Lower leg skin (tissue), 3 donors: ENCODE measurements at regions not wholly inside any gene's neighbourhood (a gene's known extent, or its start where the extent isn't known, plus 50 kb on each side); places are given as distances from the start of the nearest gene placed in this dataset.

Experiments
- POLR2A ChIP-seq, 2 donors: fragments of 450-650 bp; IDR thresholded peaks; one replicate each; pipeline ENCODE4 v1.6.1; 2016 to 2017; ENCODE audit warnings: antibody characterized with exemption in 2 of 2, mild to moderate bottlenecking in 1 of 2, moderate library complexity in 1 of 2
- TF ChIP-seq, protein P1 (sequence below), 3 donors: fragments of 450-650 bp; IDR thresholded peaks; one replicate each; pipeline ENCODE4 v1.5.1; 2016; ENCODE audit warnings: antibody characterized with exemption in 3 of 3, mild to moderate bottlenecking in 3 of 3, moderate library complexity in 2 of 3

DNA sequence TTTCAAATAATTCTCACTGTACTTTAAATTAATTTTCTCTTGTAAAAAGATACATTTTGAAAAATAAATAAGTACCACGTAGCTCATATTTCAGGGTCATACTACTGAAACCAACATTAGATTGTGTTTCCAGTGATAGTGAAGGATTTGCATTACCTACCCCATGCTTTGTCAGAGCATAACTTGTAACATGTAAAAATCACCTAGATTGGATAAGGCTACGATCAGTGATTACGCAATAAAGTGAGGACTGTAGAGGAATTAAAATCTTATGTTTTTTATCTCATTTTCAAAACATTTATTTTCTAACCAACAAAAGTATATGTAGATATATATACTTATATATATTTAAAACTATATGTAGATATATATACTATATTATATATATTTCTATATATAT lies 89.4 kb upstream of the VRK2 start:
- TF ChIP-seq, protein P1, sequence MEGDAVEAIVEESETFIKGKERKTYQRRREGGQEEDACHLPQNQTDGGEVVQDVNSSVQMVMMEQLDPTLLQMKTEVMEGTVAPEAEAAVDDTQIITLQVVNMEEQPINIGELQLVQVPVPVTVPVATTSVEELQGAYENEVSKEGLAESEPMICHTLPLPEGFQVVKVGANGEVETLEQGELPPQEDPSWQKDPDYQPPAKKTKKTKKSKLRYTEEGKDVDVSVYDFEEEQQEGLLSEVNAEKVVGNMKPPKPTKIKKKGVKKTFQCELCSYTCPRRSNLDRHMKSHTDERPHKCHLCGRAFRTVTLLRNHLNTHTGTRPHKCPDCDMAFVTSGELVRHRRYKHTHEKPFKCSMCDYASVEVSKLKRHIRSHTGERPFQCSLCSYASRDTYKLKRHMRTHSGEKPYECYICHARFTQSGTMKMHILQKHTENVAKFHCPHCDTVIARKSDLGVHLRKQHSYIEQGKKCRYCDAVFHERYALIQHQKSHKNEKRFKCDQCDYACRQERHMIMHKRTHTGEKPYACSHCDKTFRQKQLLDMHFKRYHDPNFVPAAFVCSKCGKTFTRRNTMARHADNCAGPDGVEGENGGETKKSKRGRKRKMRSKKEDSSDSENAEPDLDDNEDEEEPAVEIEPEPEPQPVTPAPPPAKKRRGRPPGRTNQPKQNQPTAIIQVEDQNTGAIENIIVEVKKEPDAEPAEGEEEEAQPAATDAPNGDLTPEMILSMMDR (IDR thresholded peaks at IDR 0.05): no peak
- TF ChIP-seq POLR2A (IDR thresholded peaks at IDR 0.05): no peak
